ENCODE measurements at regions not wholly inside any gene's neighbourhood (a gene's known extent, or its start where the extent isn't known, plus 50 kb on each side); places are given as distances from the start of the nearest gene placed in this dataset.

DNA sequence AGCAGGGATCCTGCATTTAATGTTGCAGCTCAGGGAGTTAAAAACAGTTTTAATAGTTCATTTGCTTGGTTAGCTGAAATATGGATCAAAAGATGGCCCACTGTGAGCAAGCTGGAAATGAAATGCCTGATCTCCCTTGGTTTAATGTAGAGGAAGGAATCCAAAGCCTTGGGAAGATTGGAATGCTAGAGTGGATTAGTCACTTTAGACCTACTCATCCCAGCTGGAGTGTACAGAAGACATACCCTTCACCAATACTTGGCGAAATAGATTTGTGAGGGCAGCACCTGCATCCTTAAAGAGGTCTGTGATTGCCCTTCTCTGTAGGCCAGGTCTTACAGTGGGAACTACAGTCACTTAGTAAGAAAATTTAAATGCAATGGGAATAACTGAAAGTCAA, 58.0 kb upstream of the KRAS start:
- H3K4me2 ChIP-seq, result no peak overlapping the region
- no peak for TF ChIP-seq EZH2 (IDR thresholded peaks at IDR 0.05; ENCODE audit: low read depth)
- TF ChIP-seq, protein P1, sequence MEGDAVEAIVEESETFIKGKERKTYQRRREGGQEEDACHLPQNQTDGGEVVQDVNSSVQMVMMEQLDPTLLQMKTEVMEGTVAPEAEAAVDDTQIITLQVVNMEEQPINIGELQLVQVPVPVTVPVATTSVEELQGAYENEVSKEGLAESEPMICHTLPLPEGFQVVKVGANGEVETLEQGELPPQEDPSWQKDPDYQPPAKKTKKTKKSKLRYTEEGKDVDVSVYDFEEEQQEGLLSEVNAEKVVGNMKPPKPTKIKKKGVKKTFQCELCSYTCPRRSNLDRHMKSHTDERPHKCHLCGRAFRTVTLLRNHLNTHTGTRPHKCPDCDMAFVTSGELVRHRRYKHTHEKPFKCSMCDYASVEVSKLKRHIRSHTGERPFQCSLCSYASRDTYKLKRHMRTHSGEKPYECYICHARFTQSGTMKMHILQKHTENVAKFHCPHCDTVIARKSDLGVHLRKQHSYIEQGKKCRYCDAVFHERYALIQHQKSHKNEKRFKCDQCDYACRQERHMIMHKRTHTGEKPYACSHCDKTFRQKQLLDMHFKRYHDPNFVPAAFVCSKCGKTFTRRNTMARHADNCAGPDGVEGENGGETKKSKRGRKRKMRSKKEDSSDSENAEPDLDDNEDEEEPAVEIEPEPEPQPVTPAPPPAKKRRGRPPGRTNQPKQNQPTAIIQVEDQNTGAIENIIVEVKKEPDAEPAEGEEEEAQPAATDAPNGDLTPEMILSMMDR (conservative IDR thresholded peaks at IDR 0.05), result no peak
- H3K27me3 ChIP-seq (ENCODE audit: insufficient read depth, low read depth), result no peaks in the 10 kb centered on the region
- H3K4me1 ChIP-seq (replicated peaks; ENCODE audit: insufficient read depth), result no peaks in the 10 kb centered on the region
- BruUV-seq (replicated peaks), result no TSS peak
- no peaks in the 10 kb centered on the region for H4K20me1 ChIP-seq (ENCODE audit: insufficient read depth)
- ChIA-PET POLR2A (ENCODE audit: unreplicated experiment) (no interaction called here), CTCF (no interaction called here)
- H3K9me3 ChIP-seq (ENCODE audit: insufficient read depth, low read depth), result peaks cover 5% of the 10 kb centered on the region
- H3K9me2 ChIP-seq (ENCODE audit: insufficient read depth), result no peaks in the 10 kb centered on the region
- no peak overlapping the region for H2AFZ ChIP-seq
- no peaks in the 10 kb centered on the region for H3K79me2 ChIP-seq (ENCODE audit: low read depth)
- H3F3A ChIP-seq (ENCODE audit: insufficient read depth, low read depth), result no peaks in the 10 kb centered on the region
- intact Hi-C loops (cut with micrococcal nuclease; ENCODE audit: unreplicated experiment), result no loop called here
- no peak overlapping the region for H3K27ac ChIP-seq
- H3K36me3 ChIP-seq (ENCODE audit: low read depth), result no peaks in the 10 kb centered on the region
- DNase-seq, result no peak
- no peak overlapping the region for H3K4me3 ChIP-seq

DNA sequence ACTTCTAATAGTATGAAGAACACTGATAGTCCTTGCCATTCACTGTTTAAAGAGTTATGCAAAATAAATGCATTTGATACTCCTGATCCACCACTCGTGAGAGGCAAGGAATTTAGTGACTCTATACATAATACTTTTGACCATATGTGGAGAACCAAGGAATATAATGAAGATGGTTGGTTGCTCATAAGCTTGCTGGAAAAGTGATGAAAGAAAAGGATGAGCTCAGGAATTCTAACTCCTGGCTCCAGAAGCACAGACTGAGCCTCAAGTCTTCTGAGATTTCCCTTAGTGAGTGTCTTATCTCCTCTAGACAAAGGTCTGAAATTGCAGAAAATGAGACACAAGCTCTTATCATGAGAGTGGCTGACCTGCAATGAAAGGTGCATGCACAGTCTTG, 57.1 kb upstream of the KRAS start:
- Histone ChIP-seq H3K79me2 (ENCODE audit: low read depth) (no peaks in the 10 kb centered on the region), H3F3A (ENCODE audit: insufficient read depth, low read depth) (no peaks in the 10 kb centered on the region), H3K9me2 (ENCODE audit: insufficient read depth) (no peaks in the 10 kb centered on the region), H3K4me1 (replicated peaks; ENCODE audit: insufficient read depth) (no peaks in the 10 kb centered on the region), H3K27me3 (ENCODE audit: insufficient read depth, low read depth) (no peaks in the 10 kb centered on the region), H3K4me2 (no peak overlapping the region), H3K36me3 (ENCODE audit: low read depth) (no peaks in the 10 kb centered on the region), H3K27ac (no peak overlapping the region), H4K20me1 (ENCODE audit: insufficient read depth) (no peaks in the 10 kb centered on the region), H3K4me3 (no peak overlapping the region), H3K9me3 (ENCODE audit: insufficient read depth, low read depth) (peaks cover 5% of the 10 kb centered on the region), H2AFZ (no peak overlapping the region)
- intact Hi-C loops (cut with micrococcal nuclease; ENCODE audit: unreplicated experiment), result no loop called here
- ChIA-PET CTCF (no interaction called here), POLR2A (ENCODE audit: unreplicated experiment) (no interaction called here)
- no TSS peak for BruUV-seq (replicated peaks)
- no peak for TF ChIP-seq EZH2 (IDR thresholded peaks at IDR 0.05; ENCODE audit: low read depth)
- TF ChIP-seq, protein P1 (conservative IDR thresholded peaks at IDR 0.05), result no peak
- DNase-seq, result no peak

DNA sequence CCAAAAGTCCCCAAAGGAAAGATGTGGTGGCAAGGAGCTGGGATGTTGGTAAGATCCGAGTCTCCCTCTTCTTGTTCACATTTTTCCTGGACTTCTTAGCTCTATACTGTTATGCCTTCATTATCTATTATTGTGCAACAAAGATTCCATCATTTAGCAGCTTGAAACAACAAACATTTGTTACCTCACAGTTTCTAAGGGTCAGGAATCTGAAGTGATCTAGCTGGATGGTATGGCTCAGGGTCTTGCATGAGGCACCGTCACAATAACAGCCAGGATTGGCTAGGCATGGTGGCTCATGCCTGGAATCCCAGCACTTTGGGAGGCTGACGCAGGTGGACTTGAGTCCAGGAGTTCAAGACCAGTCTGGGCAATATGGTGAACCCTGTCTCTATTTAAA, 51.1 kb upstream of the KRAS start:
- Histone ChIP-seq H3K4me2 (no peak overlapping the region), H3K4me3 (no peak overlapping the region), H3K36me3 (ENCODE audit: low read depth) (no peaks in the 10 kb centered on the region), H4K20me1 (ENCODE audit: insufficient read depth) (no peaks in the 10 kb centered on the region), H3K9me3 (ENCODE audit: insufficient read depth, low read depth) (peaks cover 5% of the 10 kb centered on the region), H3K4me1 (replicated peaks; ENCODE audit: insufficient read depth) (no peaks in the 10 kb centered on the region), H2AFZ (no peak overlapping the region), H3K27me3 (ENCODE audit: insufficient read depth, low read depth) (no peaks in the 10 kb centered on the region), H3K79me2 (ENCODE audit: low read depth) (no peaks in the 10 kb centered on the region), H3K9me2 (ENCODE audit: insufficient read depth) (no peaks in the 10 kb centered on the region), H3F3A (ENCODE audit: insufficient read depth, low read depth) (no peaks in the 10 kb centered on the region), H3K27ac (no peak overlapping the region)
- intact Hi-C loops (cut with micrococcal nuclease; ENCODE audit: unreplicated experiment), result no loop called here
- no TSS peak for BruUV-seq (replicated peaks)
- DNase-seq, result no peak
- TF ChIP-seq, protein P1 (conservative IDR thresholded peaks at IDR 0.05), result no peak
- TF ChIP-seq EZH2 (IDR thresholded peaks at IDR 0.05; ENCODE audit: low read depth), result no peak
- CTCF ChIA-PET, result no interaction called here
- POLR2A ChIA-PET (ENCODE audit: unreplicated experiment), result no interaction called here

Data from PC-9 (cell line).